ENCODE measurements at regions not wholly inside any gene's neighbourhood (a gene's known extent, or its start where the extent isn't known, plus 50 kb on each side); places are given as distances from the start of the nearest gene placed in this dataset.

DNA sequence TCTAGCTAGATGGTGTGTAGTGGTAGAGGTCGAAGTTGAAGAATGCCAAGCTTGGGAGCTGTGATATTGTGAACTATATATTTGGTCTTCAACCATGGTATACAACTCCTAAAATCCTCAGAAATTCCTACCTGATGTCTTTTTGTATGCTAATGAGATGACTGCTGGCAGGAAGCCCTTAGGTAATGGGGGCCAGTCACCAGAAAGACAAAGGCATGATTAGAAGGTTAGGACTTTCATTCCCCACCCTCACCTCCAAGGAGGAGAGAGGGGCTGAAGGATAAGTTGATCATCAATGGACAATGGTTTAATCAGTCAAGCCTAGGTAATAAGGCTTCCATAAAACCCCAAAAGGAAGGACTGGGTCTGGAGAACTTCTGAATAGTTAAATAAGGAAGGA lies 285.7 kb upstream of the POU5F2 start:
- no peak for TF ChIP-seq POLR2A (IDR thresholded peaks at IDR 0.05)
- TF ChIP-seq, protein P1, sequence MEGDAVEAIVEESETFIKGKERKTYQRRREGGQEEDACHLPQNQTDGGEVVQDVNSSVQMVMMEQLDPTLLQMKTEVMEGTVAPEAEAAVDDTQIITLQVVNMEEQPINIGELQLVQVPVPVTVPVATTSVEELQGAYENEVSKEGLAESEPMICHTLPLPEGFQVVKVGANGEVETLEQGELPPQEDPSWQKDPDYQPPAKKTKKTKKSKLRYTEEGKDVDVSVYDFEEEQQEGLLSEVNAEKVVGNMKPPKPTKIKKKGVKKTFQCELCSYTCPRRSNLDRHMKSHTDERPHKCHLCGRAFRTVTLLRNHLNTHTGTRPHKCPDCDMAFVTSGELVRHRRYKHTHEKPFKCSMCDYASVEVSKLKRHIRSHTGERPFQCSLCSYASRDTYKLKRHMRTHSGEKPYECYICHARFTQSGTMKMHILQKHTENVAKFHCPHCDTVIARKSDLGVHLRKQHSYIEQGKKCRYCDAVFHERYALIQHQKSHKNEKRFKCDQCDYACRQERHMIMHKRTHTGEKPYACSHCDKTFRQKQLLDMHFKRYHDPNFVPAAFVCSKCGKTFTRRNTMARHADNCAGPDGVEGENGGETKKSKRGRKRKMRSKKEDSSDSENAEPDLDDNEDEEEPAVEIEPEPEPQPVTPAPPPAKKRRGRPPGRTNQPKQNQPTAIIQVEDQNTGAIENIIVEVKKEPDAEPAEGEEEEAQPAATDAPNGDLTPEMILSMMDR (IDR thresholded peaks at IDR 0.05): no peak
- DNase-seq: no peak
- Histone ChIP-seq H3K27me3 (no peaks in the 10 kb centered on the region), H3K4me3 (replicated peaks in 1 of 3) (no peak overlapping the region), H3K9me3 (no peaks in the 10 kb centered on the region), H3K4me1 (peaks cover 0 to 7% of the 10 kb centered on the region in 2 donors), H3K27ac (no peak overlapping the region), H3K36me3 (no peaks in the 10 kb centered on the region)
- 88 to 96% methylated on average over 1 of the region's 1 CpG for WGBS, 2 donors
- intact Hi-C loops (cut with DNase I): no loop called here

DNA sequence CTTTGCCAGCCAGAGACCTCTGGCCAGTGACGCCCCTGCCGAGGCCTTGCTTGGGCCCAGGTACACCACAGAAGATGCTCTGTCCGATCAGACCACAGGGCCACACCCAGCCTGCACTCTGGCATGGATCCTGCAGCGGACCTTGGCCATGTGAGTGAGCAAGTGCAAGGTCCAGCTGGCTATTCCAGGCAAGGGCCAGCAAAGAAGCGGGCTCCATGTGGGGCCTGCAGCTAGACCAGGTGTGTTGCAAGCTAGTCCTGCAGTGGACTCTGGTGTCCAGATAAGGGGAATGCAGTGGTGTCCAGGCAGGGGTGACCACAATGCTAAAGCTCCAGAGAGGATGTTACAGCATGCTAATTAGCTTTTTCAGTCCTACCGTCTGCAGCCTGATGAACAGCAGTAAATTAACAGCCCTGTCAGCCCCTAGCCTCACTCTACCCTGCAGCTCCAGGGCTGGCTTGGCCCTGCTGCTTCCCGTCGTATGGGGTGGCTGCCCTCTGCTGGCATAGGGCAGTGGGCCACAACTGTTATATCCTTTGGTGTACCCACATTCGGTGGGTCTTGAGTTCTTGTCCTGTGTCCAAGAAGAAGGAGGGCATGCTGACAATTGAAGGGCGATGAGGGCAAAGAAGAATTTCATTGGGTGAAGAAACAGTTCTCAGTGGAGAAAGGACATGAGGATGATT lies 284.5 kb upstream of the POU5F2 start:
- WGBS, 2 donors: 93 to 94% methylated on average over 9 to 10 of the region's 10 CpGs
- no peak for DNase-seq
- no peaks in the 10 kb centered on the region for H3K27me3 ChIP-seq
- H3K27ac ChIP-seq: no peak overlapping the region
- peaks cover 0 to 7% of the 10 kb centered on the region in 2 donors for H3K4me1 ChIP-seq
- intact Hi-C loops (cut with DNase I): no loop called here
- TF ChIP-seq, protein P1 (IDR thresholded peaks at IDR 0.05): no peak
- TF ChIP-seq POLR2A (IDR thresholded peaks at IDR 0.05): no peak
- no peak overlapping the region for H3K4me3 ChIP-seq (replicated peaks in 1 of 3)
- H3K9me3 ChIP-seq: no peaks in the 10 kb centered on the region
- no peaks in the 10 kb centered on the region for H3K36me3 ChIP-seq

DNA sequence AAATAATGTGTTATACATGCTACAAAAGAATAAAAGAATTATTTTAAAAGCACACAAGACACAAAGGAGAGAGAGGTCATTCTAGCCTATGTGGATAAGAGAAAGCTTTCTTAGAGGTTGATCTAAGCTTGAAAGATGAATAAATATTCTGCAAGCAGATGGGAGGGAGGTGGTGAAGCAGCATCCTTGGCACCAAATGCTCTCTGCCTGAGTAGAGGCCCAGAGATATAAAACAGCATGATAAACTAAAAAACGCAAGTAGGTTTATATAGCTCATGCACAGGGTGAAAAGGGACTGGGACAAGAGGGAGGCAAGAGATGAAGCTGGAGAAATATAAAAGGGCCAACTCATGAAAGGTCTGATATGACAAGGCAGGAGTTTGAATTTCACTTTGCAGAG lies 283.2 kb upstream of the POU5F2 start:
- Histone ChIP-seq H3K9me3 (no peaks in the 10 kb centered on the region), H3K27me3 (no peaks in the 10 kb centered on the region), H3K4me3 (replicated peaks in 1 of 3) (no peak overlapping the region), H3K27ac (no peak overlapping the region), H3K4me1 (peaks cover 0 to 7% of the 10 kb centered on the region in 2 donors), H3K36me3 (no peaks in the 10 kb centered on the region)
- intact Hi-C loops (cut with DNase I): no loop called here
- DNase-seq: no peak
- TF ChIP-seq, protein P1 (IDR thresholded peaks at IDR 0.05): no peak
- TF ChIP-seq POLR2A (IDR thresholded peaks at IDR 0.05): no peak
- 95 to 96% methylated on average over 1 of the region's 1 CpG for WGBS, 2 donors

DNA sequence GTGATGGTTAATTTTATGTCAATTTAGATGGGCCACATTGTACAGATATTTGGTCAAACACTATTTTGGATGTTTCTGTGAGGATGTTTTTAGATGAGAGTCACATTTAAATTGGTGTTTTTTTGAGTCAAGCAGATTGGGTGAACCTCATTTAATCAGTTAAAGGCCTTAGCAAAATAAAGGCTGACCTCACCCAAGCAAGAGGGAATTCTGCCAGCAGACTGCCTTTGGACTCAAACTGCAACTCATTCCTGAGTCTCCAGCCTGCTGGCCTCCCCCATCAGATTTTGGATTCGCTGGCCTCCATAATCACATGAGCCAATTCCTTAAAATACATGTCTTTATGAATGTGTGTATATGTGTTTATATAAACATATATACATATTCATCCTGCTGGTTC lies 282.7 kb upstream of the POU5F2 start:
- intact Hi-C loops (cut with DNase I): no loop called here
- no peak for DNase-seq
- no peaks in the 10 kb centered on the region for H3K36me3 ChIP-seq
- H3K4me1 ChIP-seq: peaks cover 0 to 7% of the 10 kb centered on the region in 2 donors
- no peak for TF ChIP-seq POLR2A (IDR thresholded peaks at IDR 0.05)
- TF ChIP-seq, protein P1 (IDR thresholded peaks at IDR 0.05): no peak
- no peaks in the 10 kb centered on the region for H3K27me3 ChIP-seq
- no peak overlapping the region for H3K4me3 ChIP-seq (replicated peaks in 1 of 3)
- no peaks in the 10 kb centered on the region for H3K9me3 ChIP-seq
- 90 to 96% methylated on average over 1 of the region's 1 CpG for WGBS, 2 donors
- H3K27ac ChIP-seq: no peak overlapping the region

DNA sequence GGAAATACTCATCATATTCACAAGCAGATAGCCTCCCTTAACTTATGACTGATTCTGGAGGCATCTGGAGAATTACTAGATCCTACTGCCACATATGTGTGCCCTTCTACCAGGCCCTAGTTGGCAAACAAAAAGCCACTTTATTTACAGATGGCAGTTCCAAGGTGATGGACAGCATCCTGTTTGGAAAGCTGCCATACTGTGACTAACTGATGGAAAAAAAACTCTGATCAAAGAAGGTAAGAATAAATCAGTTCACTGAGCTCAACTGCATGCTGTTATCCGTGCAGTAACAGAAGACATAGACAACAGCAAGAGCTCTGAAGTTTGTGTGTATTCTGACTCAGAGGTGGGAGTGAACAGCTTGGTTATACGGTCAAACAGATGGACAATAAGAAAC lies 279.8 kb upstream of the POU5F2 start:
- Histone ChIP-seq H3K36me3 (no peaks in the 10 kb centered on the region), H3K4me3 (replicated peaks in 1 of 3) (no peak overlapping the region), H3K27ac (no peak overlapping the region), H3K9me3 (no peaks in the 10 kb centered on the region), H3K27me3 (no peaks in the 10 kb centered on the region), H3K4me1 (no peaks in the 10 kb centered on the region)
- WGBS, 2 donors: 73 to 82% methylated on average over 2 of the region's 2 CpGs
- intact Hi-C loops (cut with DNase I): no loop called here
- TF ChIP-seq, protein P1 (IDR thresholded peaks at IDR 0.05): no peak
- no peak for TF ChIP-seq POLR2A (IDR thresholded peaks at IDR 0.05)
- no peak for DNase-seq
